Fibroblast of peridontal ligament (primary cell): ENCODE measurements at regions not wholly inside any gene's neighbourhood (a gene's known extent, or its start where the extent isn't known, plus 50 kb on each side); places are given as distances from the start of the nearest gene placed in this dataset.
"Not testable (repeated sequence)": the region's sequence is repeated elsewhere in the genome, so short reads cannot be mapped to it uniquely, and the experiment has no call there.

ENCODE experiments used
- DNase-seq: peaks from one replicate; pipeline ENCODE4 v3.0.0-alpha.2; 2010; ENCODE audit errors: extremely low read depth

DNA sequence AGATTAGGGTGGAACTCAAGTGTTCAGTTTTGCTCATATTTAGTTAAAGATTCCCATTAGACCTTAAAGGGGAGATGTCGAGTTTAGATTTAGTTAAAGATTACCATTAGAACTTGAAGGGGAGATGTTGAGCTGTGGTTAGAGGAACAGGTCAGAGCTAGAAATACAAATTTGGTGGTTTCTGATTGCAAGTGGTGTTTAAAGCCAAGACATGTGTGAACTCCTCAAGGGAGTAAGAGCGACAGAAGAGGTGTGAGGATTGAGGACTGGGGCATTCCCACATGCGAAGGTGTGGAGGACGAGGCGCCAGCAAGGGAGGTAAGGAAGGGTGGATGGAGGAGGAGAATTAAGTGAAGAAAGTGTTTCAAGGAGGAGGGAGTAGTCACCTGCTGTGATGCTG, 168.6 kb downstream of the IER5 start:
- no peak for DNase-seq

DNA sequence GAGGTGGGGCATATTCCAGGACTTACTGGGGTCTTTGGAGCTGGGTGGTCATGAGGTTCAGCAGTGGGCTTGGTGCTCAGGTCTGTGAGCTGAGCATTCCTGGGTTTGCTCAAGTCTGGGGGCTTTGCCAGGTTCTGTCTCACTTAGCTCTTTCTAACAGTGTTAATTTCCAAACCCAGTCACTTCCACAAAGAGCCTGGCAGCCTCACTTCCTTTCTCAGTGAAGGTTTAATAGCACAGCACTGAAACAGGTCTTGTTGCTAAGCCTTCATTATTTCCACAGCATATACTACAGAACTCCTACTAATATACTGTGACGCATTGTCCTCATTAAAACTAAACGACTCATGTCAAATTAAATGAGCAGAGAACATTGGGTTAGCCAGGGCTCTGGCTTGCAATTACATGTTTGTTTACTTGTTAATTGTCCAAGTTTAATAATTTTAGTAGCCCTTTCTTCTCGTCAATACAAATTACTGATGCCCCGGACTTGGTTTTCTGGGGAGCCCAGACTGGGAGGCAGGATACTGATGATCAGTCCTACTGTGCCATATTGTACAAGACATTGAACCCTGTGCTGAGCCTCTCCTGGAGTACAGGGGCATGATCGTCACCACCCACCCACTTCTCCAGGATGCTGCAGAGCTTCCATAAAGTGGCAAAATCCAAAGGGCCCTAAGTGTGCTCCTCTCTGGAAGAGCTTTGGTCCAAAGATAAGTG, 170.7 kb downstream of the IER5 start:
- DNase-seq, result no peak

DNA sequence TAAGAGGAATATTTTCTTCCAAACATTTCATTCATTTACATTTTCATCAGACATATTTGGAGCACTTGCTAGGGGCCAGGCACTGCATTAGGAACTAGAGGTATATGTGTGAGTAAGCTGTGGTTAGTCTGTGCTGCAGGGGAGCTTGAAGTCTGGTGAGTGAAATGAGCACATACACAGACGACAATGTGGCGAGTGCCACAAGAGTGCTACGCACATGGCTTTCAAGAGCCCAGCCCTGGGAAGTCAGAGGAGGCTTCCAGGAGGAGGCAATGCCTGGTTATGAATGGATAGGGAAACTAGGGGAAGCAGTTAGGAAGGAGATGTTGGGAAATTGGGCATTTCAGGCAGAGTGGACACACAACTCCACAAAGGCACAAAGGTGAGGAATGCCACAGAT, 171.8 kb downstream of the IER5 start:
- no peak for DNase-seq

DNA sequence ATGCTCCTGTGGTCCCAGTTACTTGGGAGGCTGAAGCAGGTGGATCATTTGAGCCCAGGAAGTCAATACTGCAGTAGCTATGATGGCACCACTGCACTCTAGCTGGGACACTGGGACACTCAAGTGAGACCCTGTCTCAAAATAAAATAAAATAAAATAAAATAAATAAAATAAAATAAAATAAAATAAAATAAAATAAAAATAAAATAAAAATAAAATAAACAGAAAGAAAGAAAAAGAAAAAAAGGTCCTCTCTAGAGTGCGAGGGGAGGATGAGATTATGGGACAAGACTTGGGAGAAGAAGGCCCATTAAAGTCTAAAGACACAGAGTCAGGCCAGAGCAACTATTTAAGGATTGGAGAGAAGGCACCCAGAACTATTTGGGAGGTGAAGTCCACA, 172.5 kb downstream of the IER5 start:
- DNase-seq, result no peak

DNA sequence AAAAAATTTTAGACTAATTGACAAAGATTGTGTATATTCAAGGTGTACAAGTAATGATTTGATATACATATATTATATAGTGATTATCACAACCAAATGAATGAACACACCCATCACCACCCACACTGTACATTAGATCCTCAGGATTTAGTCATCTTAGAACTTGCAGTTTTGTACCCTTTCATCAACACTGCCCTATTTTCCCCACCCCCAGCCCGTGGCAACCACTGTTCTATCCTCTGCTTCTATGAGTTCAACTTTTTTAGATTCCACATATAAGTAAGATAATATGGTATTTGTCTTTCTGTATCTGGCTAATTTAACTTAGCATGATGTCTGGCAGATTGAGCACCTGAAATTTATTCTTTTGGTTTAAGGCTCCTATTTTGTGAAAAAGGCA, 173.6 kb downstream of the IER5 start:
- DNase-seq, result no peak

DNA sequence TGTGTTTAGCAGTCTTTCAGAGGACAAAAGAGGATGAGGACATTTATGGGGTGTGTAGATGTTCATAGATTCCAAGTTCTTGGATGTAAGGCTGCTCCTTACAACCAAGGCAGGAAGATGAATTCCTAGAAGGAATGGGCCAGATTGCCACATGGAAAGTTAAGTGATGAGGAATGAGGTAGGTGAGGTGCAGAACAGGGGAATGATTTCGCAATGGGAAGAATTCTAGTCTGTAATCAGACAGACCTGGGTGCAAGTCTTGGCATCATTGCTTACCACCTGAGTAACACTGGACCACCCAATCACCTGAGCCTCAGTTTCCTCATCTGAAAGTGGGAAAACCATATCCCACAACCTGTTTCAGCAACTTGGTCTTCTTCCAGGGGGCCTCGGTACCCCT, 174.9 kb downstream of the IER5 start:
- DNase-seq, result no peak

DNA sequence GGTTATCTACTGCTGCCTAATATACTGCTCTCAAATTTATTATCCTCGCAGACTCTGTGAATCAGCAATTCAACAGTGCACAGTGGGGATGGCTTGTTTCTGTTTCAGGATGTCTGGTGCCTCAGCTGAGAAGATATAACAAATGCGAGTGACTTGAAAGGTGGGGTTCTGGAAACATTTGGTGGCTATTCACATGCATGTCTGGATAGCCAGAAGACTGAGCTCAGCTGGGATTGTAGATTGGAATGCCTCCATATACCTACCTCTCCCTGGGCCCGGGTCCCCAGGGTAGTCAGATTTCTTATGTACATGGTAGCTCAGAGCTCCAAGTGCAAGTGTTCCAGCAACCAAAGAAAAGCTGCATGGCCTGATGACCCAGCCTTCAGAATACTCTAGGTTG, 176.3 kb downstream of the IER5 start:
- DNase-seq, result no peak

DNA sequence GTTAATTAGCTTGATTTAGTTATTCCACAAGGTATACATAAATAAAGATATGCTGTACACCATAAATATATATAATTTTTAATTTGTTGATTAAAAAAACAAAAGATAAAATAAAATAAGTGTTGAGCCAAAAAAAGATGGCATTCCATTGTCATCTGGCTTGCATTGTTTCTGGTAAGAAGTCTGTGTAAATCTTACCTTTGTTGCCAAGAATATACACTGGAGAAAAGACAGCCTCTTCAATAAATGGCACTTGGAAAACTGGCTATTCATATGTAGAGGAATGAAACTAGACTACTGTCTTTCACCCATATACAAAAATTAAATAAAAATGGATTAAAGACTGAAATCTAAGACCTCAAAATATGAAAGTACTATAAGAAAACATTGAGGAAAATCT, 196.5 kb downstream of the IER5 start:
- DNase-seq, result no peak

DNA sequence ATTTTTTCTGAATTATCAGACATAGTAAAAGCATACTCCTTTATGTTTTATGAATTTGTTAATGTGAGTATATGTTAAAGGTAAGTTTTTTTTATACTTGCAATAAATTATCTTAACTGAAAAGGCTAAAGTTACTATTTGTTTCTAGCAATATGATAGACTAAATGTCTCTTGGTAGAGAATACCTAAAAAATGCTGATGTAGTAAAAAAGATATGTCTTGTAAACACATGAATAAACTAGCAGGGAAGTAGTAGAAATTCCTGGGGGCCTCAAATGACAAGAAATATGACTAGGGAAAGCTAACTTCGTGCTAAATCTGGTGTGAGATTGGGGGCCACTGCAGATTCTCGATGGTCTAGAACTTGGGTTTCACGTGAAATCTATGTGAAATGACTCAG, 188.1 kb upstream of the CACNA1E start:
- no peak for DNase-seq

DNA sequence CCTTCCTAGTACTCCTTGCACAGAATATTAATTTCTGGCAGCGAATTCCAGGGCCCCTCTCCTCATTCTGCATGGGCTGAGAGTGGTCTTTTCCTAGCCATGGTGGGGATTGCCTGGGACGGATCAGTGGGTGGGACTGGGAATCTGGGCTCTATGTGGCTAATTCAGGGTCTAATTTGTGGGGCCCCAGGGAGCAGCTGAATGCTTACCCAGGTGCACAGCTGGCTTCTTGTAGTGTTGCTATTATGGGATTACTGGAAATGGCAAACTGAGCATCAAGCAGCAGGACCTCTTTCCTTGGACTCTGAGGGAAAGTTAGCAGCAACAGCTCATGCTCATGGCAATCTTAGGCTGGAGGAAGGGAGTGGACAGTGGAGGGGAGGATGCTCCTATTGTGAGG, 187.1 kb upstream of the CACNA1E start:
- no peak for DNase-seq

DNA sequence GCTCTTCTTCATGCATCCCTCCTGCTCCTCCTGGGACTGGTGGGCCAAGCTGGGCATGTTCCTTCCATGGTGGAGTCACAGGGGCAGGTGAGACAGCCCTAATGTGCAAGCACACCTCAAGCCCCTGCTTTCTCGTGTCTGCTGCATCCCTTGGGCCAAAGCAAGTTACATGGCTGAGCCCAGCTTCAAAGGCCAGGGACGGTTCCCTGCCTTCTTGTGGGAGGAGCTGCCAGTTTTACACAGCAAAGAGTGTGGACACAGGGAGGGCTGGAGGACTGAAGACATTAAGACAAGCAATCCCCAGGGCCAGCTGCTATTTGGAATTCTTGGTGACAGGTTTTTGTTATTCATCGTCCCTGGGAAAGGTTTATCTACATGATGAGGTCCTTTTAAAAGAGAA, 175.2 kb upstream of the CACNA1E start:
- DNase-seq, result no peak

DNA sequence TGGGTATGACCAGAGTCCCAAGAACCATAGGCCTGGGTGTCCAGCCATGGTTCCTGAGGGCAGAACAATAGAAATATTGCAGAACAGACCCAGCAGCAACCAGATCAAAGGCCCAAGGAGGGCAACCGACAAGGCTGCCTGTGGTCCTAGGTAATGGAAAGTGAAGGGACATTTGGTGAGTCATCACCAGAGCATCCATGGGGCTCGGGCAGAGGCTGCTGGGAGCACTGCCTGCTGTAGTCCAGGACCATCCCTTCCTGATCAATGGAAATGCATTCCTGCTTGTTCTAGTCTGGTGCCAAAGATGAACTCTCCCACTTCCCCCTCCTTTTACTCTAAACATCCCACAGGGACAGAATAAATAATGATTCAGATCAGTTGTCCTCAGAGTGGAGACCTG, 172.8 kb upstream of the CACNA1E start:
- DNase-seq, result no peak

DNA sequence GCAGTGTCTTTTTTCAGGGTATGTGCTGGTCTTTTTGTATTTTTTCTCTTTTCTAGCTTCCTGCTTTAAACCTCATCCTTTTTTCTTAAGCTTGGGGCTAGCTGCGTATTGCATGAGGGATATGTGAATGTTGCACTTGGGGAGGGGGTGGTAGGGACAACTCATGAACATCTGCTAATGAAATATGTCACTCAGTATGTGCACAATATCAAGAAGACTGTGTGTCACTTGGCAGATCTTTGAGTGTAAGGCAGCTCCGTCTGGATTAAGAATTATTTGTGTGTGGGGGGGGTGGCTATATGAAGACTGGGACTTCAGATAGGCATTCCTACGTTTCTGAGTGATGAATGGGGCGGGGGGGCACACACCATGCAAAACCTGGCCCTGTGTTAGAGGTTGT, 170.4 kb upstream of the CACNA1E start:
- DNase-seq, result no peak

DNA sequence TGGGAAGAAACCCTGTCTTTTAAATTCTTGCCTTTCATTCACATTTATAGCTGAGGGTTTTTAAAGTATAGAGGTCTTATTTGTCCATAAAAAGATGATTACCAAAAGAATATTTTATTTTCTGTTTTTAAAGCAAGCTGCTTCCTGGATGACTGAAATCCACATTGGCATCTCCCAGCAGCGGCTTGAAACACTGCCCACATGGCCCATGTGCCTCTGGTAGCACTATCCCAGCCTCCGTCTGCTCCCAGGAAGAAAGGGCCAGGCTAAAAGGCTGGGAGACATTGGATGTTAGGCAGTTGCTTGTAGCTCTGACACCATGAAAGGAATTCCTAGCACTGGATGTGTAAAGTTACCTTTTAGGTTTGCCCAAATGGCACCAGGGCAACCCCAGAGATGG, 169.9 kb upstream of the CACNA1E start:
- DNase-seq, result no peak

DNA sequence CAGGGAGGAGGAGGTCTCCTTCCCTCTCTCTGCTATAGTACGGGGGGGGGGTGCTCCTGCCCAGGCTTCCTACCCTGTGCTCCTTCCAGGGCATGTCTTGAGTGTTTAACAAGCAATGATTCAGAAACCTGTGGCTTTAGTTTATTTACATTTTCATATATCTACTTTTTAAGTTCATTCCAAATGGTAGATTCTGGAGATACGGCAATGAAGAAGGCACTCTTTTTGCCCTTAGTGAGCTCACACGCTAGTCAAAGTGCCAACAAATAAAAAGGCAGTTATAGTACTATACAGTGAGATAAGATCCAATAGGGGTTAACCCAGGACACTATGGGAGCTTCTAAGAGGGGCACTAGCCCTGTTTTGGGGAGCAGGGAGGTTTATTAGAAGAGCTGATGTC, 169.3 kb upstream of the CACNA1E start:
- no peak for DNase-seq

DNA sequence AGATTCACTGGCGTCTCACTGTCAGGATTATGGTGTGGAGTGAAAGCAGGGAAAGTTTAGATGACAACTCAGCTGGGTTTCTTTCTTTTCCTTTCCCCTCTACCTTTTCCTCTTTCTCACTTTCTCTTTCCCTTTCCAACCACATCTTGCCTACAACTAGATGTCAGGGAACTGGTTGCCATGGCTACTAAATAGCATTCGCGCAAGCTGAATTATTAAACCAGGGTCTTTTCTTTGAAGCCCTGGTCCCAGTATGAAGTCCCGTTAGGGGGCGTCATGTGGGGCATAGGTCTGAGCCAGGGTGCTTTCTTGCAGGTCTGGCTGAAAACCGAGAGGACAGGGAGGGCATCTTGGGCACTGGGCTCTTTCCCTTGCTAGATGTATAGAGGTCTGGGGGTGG, 168.4 kb upstream of the CACNA1E start:
- DNase-seq, result no peak

DNA sequence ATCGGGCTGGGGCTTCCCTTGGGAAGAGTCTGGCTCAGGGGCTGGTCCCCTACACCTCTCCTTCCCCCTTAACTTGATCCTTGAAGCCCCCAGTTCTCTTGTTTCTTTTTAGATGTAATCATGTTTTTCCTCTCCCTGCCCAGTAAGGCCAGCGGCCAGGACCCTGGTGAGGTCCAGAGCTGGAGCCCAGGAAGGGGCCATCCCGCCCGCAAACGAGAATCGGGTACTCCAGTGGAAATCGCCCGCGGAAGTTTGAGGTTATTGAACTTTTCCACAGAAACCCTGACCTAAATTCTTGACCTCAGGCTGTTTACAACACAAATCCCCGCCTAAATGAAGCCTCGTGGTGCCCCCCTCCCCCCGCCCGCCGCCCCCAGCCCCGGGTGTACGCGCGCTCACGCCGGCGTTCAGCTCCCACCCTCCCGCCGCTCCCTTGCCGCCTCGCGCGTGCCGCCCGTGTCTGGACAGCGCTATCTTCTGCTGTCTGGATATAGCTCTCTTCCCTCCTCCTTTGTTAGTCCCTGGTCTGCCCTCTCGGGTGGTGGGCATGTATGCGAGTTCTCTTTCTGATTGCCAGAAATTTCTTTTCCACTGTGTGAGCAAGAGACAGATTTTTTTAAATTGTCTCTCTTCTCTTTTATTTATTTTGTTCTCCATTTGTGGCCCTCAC, 165.9 kb upstream of the CACNA1E start:
- DNase-seq, result no peak

DNA sequence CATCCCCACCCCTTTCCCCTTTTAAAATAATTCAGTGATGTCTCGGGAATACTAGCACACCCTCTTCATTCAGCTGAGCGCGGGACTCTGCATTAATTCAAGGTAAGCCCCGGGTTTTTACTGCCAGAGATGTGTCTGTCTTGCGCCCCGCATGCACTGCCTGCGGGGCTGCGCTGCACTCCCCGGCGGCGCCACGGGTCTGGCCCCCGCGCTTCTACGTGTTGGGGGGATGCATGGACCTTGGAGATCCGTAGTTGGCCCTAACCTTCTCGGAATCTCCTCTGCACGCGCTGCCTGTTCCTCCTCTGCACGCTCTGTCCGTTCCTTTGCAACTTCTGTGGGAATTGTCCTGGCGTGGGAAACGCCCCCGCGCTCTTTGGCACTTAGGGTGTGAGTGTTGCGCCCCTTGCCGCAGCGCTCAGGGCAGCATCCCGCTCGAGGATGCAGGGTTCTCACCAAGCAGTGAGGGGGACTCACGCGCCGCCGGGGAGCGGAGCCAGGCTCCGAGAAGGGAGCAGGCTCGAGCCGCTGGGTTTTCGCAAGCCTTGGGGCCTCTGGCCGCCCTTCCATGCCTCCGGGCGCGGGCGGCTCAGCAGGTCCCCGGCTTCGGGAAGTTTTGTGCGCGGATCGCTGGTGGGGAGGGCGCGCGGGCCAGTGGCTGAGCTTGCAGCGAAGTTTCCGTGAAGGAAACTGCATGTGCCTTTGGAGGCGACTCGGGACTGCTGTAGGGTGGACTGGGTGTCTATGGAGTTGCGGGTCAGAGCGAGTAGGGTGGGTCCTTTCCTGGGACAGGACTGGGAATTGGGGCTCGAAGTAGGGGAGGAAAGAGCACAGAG, 165.1 kb upstream of the CACNA1E start:
- DNase-seq, result no peak

DNA sequence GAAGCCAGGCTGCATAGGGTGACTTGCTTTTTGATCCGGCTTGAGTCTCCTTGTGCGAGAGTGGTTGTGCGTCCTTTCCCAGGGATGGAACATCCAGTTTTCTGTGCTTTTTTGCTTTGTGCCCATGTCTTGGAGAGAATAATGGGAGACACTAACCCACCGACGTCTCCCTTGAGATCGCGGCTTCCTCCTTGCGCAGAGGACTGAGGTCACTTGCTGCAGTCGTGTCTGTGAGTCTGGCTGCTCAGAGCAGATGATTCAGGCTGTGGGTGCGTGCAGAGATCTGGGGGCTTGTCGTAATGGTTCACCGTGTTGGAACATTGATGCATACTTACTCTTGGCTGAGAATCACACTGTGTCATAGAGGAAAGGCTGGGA, 164.5 kb upstream of the CACNA1E start:
- DNase-seq, result no peak

DNA sequence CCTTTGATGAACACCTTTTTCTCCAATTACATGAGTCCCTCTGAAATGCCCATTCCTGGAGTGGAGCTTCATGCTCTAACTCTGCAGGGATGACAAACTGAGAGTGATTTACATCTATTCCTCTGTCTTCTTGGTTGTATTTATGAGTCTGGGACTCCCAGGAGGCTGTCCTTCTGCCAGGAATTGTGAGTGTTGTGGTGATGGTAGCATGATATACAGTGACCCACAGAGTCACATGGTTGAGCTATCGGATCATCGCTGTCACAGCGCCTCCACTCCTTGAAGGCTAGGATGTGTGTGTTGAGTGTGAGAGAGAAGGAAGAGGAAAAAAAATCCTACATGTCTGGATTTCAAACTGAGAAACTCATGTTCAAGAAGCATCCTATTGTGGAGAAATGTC, 163.4 kb upstream of the CACNA1E start:
- no peak for DNase-seq

DNA sequence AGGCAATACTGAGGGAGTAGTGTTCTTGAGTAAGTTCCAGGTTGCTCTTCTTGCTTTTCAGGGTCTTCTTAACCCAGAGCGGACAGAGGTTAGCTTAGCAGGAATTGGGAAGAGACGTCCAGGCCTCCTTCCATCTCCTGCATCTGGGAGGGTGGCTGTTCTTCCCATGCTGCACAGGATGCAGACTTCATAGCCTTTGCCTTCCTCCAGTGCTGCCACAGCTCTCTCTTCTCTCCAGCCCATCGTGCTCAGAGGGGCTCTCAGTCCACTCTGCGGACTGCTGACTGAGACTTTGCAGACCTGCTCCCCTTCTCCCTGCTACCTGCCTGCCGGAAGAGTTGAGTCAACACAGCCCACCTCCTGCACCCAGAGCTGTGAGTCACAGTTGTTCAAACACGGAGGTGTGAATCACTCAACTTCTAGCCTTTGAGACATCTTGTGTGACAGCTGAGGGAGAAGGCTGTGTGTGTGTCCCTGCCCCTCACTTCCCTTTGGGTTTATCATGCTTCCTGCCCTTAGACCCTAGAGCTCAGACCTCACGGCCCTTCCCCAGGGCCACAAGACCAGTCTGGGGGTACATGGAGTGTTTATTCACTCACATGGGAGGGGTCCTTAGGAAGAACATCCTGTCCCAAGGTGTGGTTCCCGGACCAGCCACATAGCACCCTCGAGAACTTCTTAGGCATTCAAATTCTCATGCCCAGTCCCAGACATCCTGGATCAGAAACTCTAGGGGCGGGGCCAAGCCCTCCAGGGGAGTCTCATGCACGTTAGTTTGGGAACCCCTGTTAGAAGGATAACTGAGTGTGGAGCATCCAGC, 158.3 kb upstream of the CACNA1E start:
- DNase-seq, result no peak

DNA sequence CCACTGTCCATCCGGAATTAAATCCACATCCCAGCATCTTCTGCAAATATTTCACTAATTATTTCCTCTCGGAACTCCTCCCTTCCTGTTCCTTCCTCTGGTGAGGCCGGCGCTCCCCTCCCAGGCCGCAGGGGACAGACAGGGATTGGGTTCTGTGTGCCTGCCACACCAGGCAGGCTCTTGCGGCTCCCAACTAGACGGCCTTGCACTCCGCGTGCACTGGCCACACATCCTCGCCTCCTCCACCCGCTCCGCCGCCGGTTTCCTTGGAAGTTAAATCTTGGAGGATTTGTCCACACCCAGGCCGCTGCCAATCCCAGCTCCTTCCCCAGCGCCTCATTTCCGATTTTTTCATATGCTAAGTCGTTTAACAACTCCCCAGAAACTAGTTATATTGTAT, 157.6 kb upstream of the CACNA1E start:
- not testable (repeated sequence) for DNase-seq
